HepG2 (cell line): ENCODE measurements at regions not wholly inside any gene's neighbourhood (a gene's known extent, or its start where the extent isn't known, plus 50 kb on each side); places are given as distances from the start of the nearest gene placed in this dataset.

Experiments
- ATAC-seq: fragments of 200-7000 bp; cut with Tn5 transposase; 3 replicates; pipeline ENCODE4 v1.9.1; 2020; ENCODE audit warnings: mild to moderate bottlenecking, moderate library complexity
- BruUV-seq: library from RNA; stranded (reverse); fragments of 400-500 nt; replicated peaks from 2 replicates; lab custom pipeline; 2021; lab: Mats Ljungman, UMichigan
- CTCF ChIA-PET: fragments of 300-600 bp; formaldehyde crosslinking; extraction: SDS; loops from one replicate; lab custom pipeline; 2021; ENCODE audit warnings: low total read pairs, inconsistent platforms, low intra/inter-chr PET ratio; lab: Yijun Ruan, JAX
- POLR2A ChIA-PET: fragments of 350-600 bp; sonication (Branson Sonifier 250); formaldehyde crosslinking; loops from one replicate; lab custom pipeline; 2020; ENCODE audit warnings: antibody characterized with exemption, inconsistent platforms; lab: Yijun Ruan, JAX
- DNase-seq: peaks from one replicate; pipeline ENCODE4 v3.0.0-alpha.2; 2015; ENCODE audit warnings: low spot score
- FAIRE-seq: peaks from 3 replicates; lab custom pipeline; 2011; peaks lifted over from hg19 to GRCh38; lab: Jason Lieb, UNC
- H2AFZ ChIP-seq: one replicate; pipeline ENCODE4 v1.6.1; 2011; ENCODE audit warnings: low read length, inconsistent platforms
- H3K27ac ChIP-seq: fragments of 300-600 bp; 3 replicates; pipeline ENCODE4 v1.8.0; 2011; ENCODE audit warnings: mixed run types, mild to moderate bottlenecking, mixed read lengths, low read length, inconsistent platforms; ENCODE audit not compliant: insufficient read depth; ENCODE audit errors: extremely low read length
- H3K27me3 ChIP-seq, 2 experiments: fragments of 200-600 bp in 1 of 2; 2 replicates in 1 of 2; 3 replicates in 1 of 2; pipeline versions ENCODE4 v1.6.0 to v1.8.0; 2011; ENCODE audit warnings: low read length in 2 of 2, mild to moderate bottlenecking in 2 of 2, moderate library complexity in 2 of 2, inconsistent platforms in 1 of 2; ENCODE audit not compliant: insufficient read depth in 2 of 2, control insufficient read depth in 1 of 2
- H3K36me3 ChIP-seq, 2 experiments: fragments of 200-600 bp in 1 of 2; replicated peaks in 1 of 2; 2 replicates in 1 of 2; 3 replicates in 1 of 2; pipeline versions ENCODE4 v1.5.1 to v1.8.0; 2011; ENCODE audit warnings: low read length in 2 of 2, inconsistent platforms in 1 of 2; ENCODE audit not compliant: insufficient read depth in 2 of 2, control insufficient read depth in 1 of 2
- H3K4me1 ChIP-seq: 2 replicates; pipeline ENCODE4 v1.5.1; 2012; ENCODE audit warnings: low read length, inconsistent platforms; ENCODE audit not compliant: insufficient read depth
- H3K4me2 ChIP-seq: 2 replicates; pipeline ENCODE4 v1.6.0; 2011; ENCODE audit warnings: low read depth, low read length, inconsistent platforms
- H3K4me3 ChIP-seq, 3 experiments: fragments of 200-600 bp in 1 of 3; sonication (generic), shearing (Covaris generic) in 1 of 3; replicated peaks in 1 of 3; 2 replicates each; pipeline ENCODE4 v1.5.1; 2011 to 2016; ENCODE audit warnings: low read length in 3 of 3, inconsistent platforms in 2 of 3, low read depth in 2 of 3, mild to moderate bottlenecking in 2 of 3, control low read depth in 1 of 3, mixed read lengths in 1 of 3; ENCODE audit not compliant: insufficient read depth in 1 of 3
- H3K79me2 ChIP-seq: one replicate; pipeline ENCODE4 v1.6.1; 2011; ENCODE audit warnings: low read length, inconsistent platforms; ENCODE audit not compliant: insufficient read depth
- H3K9ac ChIP-seq: 2 replicates; pipeline ENCODE4 v1.6.0; 2011; ENCODE audit warnings: mild to moderate bottlenecking, low read depth, low read length, inconsistent platforms; ENCODE audit not compliant: insufficient read depth
- H3K9me3 ChIP-seq: 2 replicates; pipeline ENCODE4 v1.5.1; 2012; ENCODE audit warnings: mild to moderate bottlenecking, low read length
- H4K20me1 ChIP-seq: 2 replicates; pipeline ENCODE4 v1.6.0; 2011; ENCODE audit warnings: inconsistent platforms, mild to moderate bottlenecking, low read length, moderate library complexity; ENCODE audit not compliant: insufficient read depth
- AKAP8 ChIP-seq: sonication (generic); formaldehyde crosslinking; IDR thresholded peaks from 2 replicates; pipeline ENCODE4 v1.5.1; 2020; ENCODE audit warnings: mild to moderate bottlenecking, missing genetic modification reagents
- ATAD3A ChIP-seq: sonication (generic); formaldehyde crosslinking; IDR thresholded peaks from 2 replicates; pipeline ENCODE4 v1.4.0; 2020; ENCODE audit warnings: missing genetic modification reagents
- CREBL2 ChIP-seq: sonication (generic); formaldehyde crosslinking; IDR thresholded peaks from 2 replicates; pipeline ENCODE4 v1.8.1; 2023; ENCODE audit warnings: missing genetic modification reagents, mild to moderate bottlenecking, borderline replicate concordance
- ETS1 ChIP-seq: sonication (generic); formaldehyde crosslinking; IDR thresholded peaks from 2 replicates; pipeline ENCODE4 v1.4.0; 2020; ENCODE audit warnings: missing genetic modification reagents
- HOXD1 ChIP-seq: sonication (generic); formaldehyde crosslinking; IDR thresholded peaks from 2 replicates; pipeline ENCODE4 v1.5.0; 2020; ENCODE audit warnings: missing genetic modification reagents
- ISL2 ChIP-seq: sonication (generic); formaldehyde crosslinking; IDR thresholded peaks from 2 replicates; pipeline ENCODE4 v1.5.0; 2020; ENCODE audit warnings: missing genetic modification reagents
- KAT8 ChIP-seq: IDR thresholded peaks from 2 replicates; pipeline ENCODE4 v1.6.1; 2016; ENCODE audit warnings: missing genetic modification reagents, missing compliant biosample characterization
- PCBP2 ChIP-seq: fragments of 200-400 bp; formaldehyde crosslinking; optimal IDR thresholded peaks from 2 replicates; pipeline ENCODE3; 2018; ENCODE audit warnings: low read length, low read depth; ENCODE audit not compliant: poor library complexity, severe bottlenecking
- ZBTB2 ChIP-seq: sonication (generic); formaldehyde crosslinking; IDR thresholded peaks from 2 replicates; pipeline ENCODE4 v1.8.0; 2022; ENCODE audit warnings: low read depth, missing genetic modification reagents
- ZKSCAN1 ChIP-seq: fragments of 150-350 bp; IDR thresholded peaks from 2 replicates; pipeline ENCODE4 v1.6.1; 2014; ENCODE audit warnings: low read length
- ZNF44 ChIP-seq: sonication (generic); formaldehyde crosslinking; IDR thresholded peaks from 2 replicates; pipeline ENCODE4 v1.5.1; 2020; ENCODE audit warnings: mild to moderate bottlenecking, missing genetic modification reagents
- ZNF446 ChIP-seq: sonication (generic); formaldehyde crosslinking; IDR thresholded peaks from 2 replicates; pipeline ENCODE4 v1.5.0; 2020; ENCODE audit warnings: mild to moderate bottlenecking, missing genetic modification reagents
- ZNF605 ChIP-seq: sonication (generic); formaldehyde crosslinking; IDR thresholded peaks from 2 replicates; pipeline ENCODE4 v1.8.0; 2022; ENCODE audit warnings: mild to moderate bottlenecking, missing genetic modification reagents
- ZNF879 ChIP-seq: sonication (generic); formaldehyde crosslinking; IDR thresholded peaks from 2 replicates; pipeline ENCODE4 v1.8.1; 2023; ENCODE audit warnings: missing genetic modification reagents
- WGBS: methylation state at CpG from one replicate; pipeline ENCODE4 v1.1.6; 2017; ENCODE audit warnings: low lambda C conversion rate; 5-methylcytosine and 5-hydroxymethylcytosine counted together
- in situ Hi-C: cut with HindIII; loops from 2 replicates; pipeline ENCODE4 v1.10.0; 2017; ENCODE audit warnings: low pct_unique_long_range_greater_than_20kb; ENCODE audit not compliant: extremely low pct_ligation_motif_present
- intact Hi-C: fragments of 100-400 bp; cut with micrococcal nuclease; formaldehyde crosslinking; loops from one replicate; pipeline ENCODE4 v1.10.0; 2022; ENCODE audit not compliant: unreplicated experiment

GRCh38 chr9:1702701-1703100 is 312.4 kb upstream of the SMARCA2 start:
- POLR2A ChIA-PET: no interaction called here
- H3K36me3 ChIP-seq: no peaks in the 10 kb centered on the region
- H4K20me1 ChIP-seq: no peaks in the 10 kb centered on the region
- no peak for DNase-seq
- H3K4me3 ChIP-seq: no peak overlapping the region
- no TSS peak for BruUV-seq
- no peak overlapping the region for H3K4me2 ChIP-seq
- CTCF ChIA-PET: no interaction called here
- TF ChIP-seq PCBP2: no peak
- TF ChIP-seq ZNF605: no peak
- no peak for TF ChIP-seq HOXD1 (CRISPR knock-in tag)
- no peak for TF ChIP-seq ZNF44 (CRISPR knock-in tag)
- no peak for TF ChIP-seq ZNF879 (CRISPR knock-in tag)
- no peak for TF ChIP-seq ZKSCAN1
- no peak for TF ChIP-seq CREBL2 (CRISPR knock-in tag)
- TF ChIP-seq KAT8 (CRISPR knock-in tag): no peak
- no peak for TF ChIP-seq ZNF446 (CRISPR knock-in tag)
- no peak for TF ChIP-seq ETS1 (CRISPR knock-in tag)
- TF ChIP-seq AKAP8 (CRISPR knock-in tag): no peak
- TF ChIP-seq ISL2 (CRISPR knock-in tag): no peak
- TF ChIP-seq ATAD3A: no peak
- TF ChIP-seq ZBTB2 (CRISPR knock-in tag): no peak
- H3K27ac ChIP-seq: no peak overlapping the region
- 4% methylated on average over 3 of the region's 3 CpGs for WGBS
- H3K79me2 ChIP-seq: no peaks in the 10 kb centered on the region
- no peak for ATAC-seq
- H3K9ac ChIP-seq: no peak overlapping the region
- H3K9me3 ChIP-seq: no peaks in the 10 kb centered on the region
- FAIRE-seq: no peak
- intact Hi-C loops (no loop called here), in situ Hi-C loops (no loop called here)
- no peaks in the 10 kb centered on the region for H3K4me1 ChIP-seq
- no peaks in the 10 kb centered on the region for H3K27me3 ChIP-seq
- no peak overlapping the region for H2AFZ ChIP-seq
